ENCODE measurements at regions not wholly inside any gene's neighbourhood (a gene's known extent, or its start where the extent isn't known, plus 50 kb on each side); places are given as distances from the start of the nearest gene placed in this dataset.

DNA sequence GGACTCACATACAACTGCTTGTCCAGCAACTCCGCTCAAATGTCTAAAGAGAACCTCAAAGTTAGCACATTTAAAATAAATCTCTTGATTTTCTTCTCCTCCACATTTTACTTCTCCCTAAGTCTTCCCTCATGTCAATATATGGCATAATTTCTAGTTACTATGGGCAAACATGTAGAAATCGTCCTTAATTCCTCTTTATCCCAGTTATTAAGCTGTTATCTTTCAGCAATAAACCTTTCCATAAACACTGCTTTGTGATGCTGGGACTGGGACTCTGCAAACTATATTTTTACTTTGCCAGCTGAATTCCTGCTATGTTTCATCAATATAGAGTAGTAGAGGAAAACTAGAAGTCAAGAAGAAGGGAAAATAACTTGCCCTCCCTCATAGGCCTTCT, 99.7 kb downstream of the KCNRG start:
- Histone ChIP-seq H4K20me1 (ENCODE audit: low read depth, low read length) (peaks cover 12% of the 10 kb centered on the region; the same call in 1 of the 2 replicates), H3F3A (ENCODE audit: insufficient read depth) (peaks cover 32% of the 10 kb centered on the region), H3K27ac (ENCODE audit: low read depth, low read length) (no peak overlapping the region), H3K9me3 (ENCODE audit: insufficient read depth, low read length) (no peaks in the 10 kb centered on the region), H3K4me2 (ENCODE audit: low read depth, low read length, poor library complexity, severe bottlenecking) (no peak overlapping the region), H2AFZ (ENCODE audit: low read depth, low read length, severe bottlenecking) (no peak overlapping the region), H3K9ac (ENCODE audit: low read length) (no peak overlapping the region), H3K79me2 (ENCODE audit: insufficient read depth, low read length) (peaks cover 100% of the 10 kb centered on the region), H3K27me3 (ENCODE audit: low read length) (no peaks in the 10 kb centered on the region), H3K4me3 (ENCODE audit: insufficient read depth, low read length, poor library complexity, severe bottlenecking) (no peak overlapping the region), H3K36me3 (ENCODE audit: low read length) (peaks cover 5% of the 10 kb centered on the region; the same call in 1 of the 2 replicates), H3K9me2 (replicated peaks; ENCODE audit: insufficient read depth, low read length) (no peaks in the 10 kb centered on the region)
- TF ChIP-seq, protein P1, sequence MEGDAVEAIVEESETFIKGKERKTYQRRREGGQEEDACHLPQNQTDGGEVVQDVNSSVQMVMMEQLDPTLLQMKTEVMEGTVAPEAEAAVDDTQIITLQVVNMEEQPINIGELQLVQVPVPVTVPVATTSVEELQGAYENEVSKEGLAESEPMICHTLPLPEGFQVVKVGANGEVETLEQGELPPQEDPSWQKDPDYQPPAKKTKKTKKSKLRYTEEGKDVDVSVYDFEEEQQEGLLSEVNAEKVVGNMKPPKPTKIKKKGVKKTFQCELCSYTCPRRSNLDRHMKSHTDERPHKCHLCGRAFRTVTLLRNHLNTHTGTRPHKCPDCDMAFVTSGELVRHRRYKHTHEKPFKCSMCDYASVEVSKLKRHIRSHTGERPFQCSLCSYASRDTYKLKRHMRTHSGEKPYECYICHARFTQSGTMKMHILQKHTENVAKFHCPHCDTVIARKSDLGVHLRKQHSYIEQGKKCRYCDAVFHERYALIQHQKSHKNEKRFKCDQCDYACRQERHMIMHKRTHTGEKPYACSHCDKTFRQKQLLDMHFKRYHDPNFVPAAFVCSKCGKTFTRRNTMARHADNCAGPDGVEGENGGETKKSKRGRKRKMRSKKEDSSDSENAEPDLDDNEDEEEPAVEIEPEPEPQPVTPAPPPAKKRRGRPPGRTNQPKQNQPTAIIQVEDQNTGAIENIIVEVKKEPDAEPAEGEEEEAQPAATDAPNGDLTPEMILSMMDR (IDR thresholded peaks at IDR 0.05; ENCODE audit: insufficient read depth, low read length, poor library complexity, severe bottlenecking), result no peak
- TF ChIP-seq EZH2phosphoT487 (conservative IDR thresholded peaks at IDR 0.05; ENCODE audit: low read length), result no peak

DNA sequence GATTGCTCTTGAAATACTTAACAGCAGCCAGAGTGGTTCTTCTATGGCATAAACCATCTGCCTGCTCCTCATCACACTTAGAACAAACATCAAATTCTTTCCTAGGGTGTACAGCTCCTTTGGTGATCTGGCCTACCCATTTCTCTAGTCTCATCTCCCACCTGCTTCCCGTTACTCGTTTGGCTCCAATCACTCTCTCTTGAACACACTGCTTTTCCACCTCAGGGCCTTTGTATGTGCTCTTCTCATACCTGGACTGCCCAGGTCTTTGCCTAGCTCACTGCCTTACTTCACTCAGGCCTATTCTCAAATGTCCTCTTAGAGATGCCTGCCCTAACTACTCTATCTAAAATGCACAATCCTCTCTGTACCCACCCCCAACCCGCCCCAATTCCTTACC, 100.5 kb downstream of the KCNRG start:
- Histone ChIP-seq H2AFZ (ENCODE audit: low read depth, low read length, severe bottlenecking) (no peak overlapping the region), H3K79me2 (ENCODE audit: insufficient read depth, low read length) (peaks cover 100% of the 10 kb centered on the region), H3F3A (ENCODE audit: insufficient read depth) (peaks cover 39% of the 10 kb centered on the region), H3K9me3 (ENCODE audit: insufficient read depth, low read length) (no peaks in the 10 kb centered on the region), H3K9ac (ENCODE audit: low read length) (no peak overlapping the region), H3K27ac (ENCODE audit: low read depth, low read length) (no peak overlapping the region), H3K36me3 (ENCODE audit: low read length) (peaks cover 5% of the 10 kb centered on the region; the same call in 1 of the 2 replicates), H4K20me1 (ENCODE audit: low read depth, low read length) (peaks cover 14% of the 10 kb centered on the region; the same call in 1 of the 2 replicates), H3K27me3 (ENCODE audit: low read length) (no peaks in the 10 kb centered on the region), H3K4me3 (ENCODE audit: insufficient read depth, low read length, poor library complexity, severe bottlenecking) (no peak overlapping the region), H3K9me2 (replicated peaks; ENCODE audit: insufficient read depth, low read length) (no peaks in the 10 kb centered on the region), H3K4me2 (ENCODE audit: low read depth, low read length, poor library complexity, severe bottlenecking) (no peak overlapping the region)
- TF ChIP-seq EZH2phosphoT487 (conservative IDR thresholded peaks at IDR 0.05; ENCODE audit: low read length), result no peak
- TF ChIP-seq, protein P1 (IDR thresholded peaks at IDR 0.05; ENCODE audit: insufficient read depth, low read length, poor library complexity, severe bottlenecking), result no peak

DNA sequence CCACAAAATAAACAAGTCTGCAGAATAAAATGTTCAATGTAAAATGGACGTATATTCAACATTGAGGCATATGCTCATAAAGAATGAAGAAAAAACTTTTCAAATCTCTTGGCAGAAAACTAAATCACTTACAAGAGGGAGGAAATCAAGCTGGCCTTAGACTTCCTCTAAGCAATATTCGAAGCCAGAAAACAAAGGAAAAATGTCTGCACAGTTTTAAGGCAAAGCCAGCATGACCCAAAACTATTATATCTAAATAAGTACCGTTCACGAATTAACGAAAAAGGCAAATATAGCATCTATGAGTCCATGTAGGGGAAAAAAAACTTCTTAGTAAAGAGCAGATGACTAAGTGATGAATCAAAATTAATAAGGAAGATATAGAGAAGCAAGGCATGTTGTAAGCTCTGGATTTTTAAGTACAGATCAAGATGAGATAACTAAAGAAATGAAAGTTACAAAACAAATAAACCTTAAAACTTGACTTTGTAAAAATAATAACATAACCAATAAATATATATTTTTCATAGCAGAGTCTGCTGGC, 101.3 kb downstream of the KCNRG start:
- H3K4me2 ChIP-seq (ENCODE audit: low read depth, low read length, poor library complexity, severe bottlenecking), result peak overlapping the region; percentile 11

More for the DNA sequence above, 101.3 kb downstream of the KCNRG start:
- Histone ChIP-seq H3K9ac (ENCODE audit: low read length) (no peak overlapping the region), H3K79me2 (ENCODE audit: insufficient read depth, low read length) (peaks cover 100% of the 10 kb centered on the region), H3F3A (ENCODE audit: insufficient read depth) (peaks cover 46% of the 10 kb centered on the region), H3K27ac (ENCODE audit: low read depth, low read length) (peak overlapping the region; percentile 20; the same call in 1 of the 2 replicates), H3K9me3 (ENCODE audit: insufficient read depth, low read length) (no peaks in the 10 kb centered on the region), H3K4me3 (ENCODE audit: insufficient read depth, low read length, poor library complexity, severe bottlenecking) (no peak overlapping the region), H3K9me2 (replicated peaks; ENCODE audit: insufficient read depth, low read length) (no peaks in the 10 kb centered on the region), H3K27me3 (ENCODE audit: low read length) (no peaks in the 10 kb centered on the region), H3K36me3 (ENCODE audit: low read length) (peaks cover 5% of the 10 kb centered on the region; the same call in 1 of the 2 replicates), H4K20me1 (ENCODE audit: low read depth, low read length) (peaks cover 15% of the 10 kb centered on the region; the same call in 1 of the 2 replicates), H2AFZ (ENCODE audit: low read depth, low read length, severe bottlenecking) (no peak overlapping the region)
- TF ChIP-seq EZH2phosphoT487 (conservative IDR thresholded peaks at IDR 0.05; ENCODE audit: low read length), result no peak
- TF ChIP-seq, protein P1 (IDR thresholded peaks at IDR 0.05; ENCODE audit: insufficient read depth, low read length, poor library complexity, severe bottlenecking), result no peak

All from SU-DHL-6 (cell line).